ENCODE measurements at regions not wholly inside any gene's neighbourhood (a gene's known extent, or its start where the extent isn't known, plus 50 kb on each side); places are given as distances from the start of the nearest gene placed in this dataset.

- no peak for TF ChIP-seq CTCF (IDR thresholded peaks at IDR 0.05; ENCODE audit: borderline replicate concordance, control extremely low read depth, extremely low read depth, insufficient read depth, missing control alignments)
- in situ Hi-C loops (cut with MboI; ENCODE audit: low sequenced_read_pairs, unreplicated experiment) = no loop called here
- DNase-seq (ENCODE audit: low spot score) = no peak
Measured at GRCh38 chr10:111872591-111872990, 311.0 kb downstream of the GPAM start.

- TF ChIP-seq CTCF (IDR thresholded peaks at IDR 0.05; ENCODE audit: borderline replicate concordance, control extremely low read depth, extremely low read depth, insufficient read depth, missing control alignments) = no peak
- no peak for DNase-seq (ENCODE audit: low spot score)
- in situ Hi-C loops (cut with MboI; ENCODE audit: low sequenced_read_pairs, unreplicated experiment) = no loop called here
Measured at GRCh38 chr10:111873041-111873440, 310.5 kb downstream of the GPAM start.

DNA sequence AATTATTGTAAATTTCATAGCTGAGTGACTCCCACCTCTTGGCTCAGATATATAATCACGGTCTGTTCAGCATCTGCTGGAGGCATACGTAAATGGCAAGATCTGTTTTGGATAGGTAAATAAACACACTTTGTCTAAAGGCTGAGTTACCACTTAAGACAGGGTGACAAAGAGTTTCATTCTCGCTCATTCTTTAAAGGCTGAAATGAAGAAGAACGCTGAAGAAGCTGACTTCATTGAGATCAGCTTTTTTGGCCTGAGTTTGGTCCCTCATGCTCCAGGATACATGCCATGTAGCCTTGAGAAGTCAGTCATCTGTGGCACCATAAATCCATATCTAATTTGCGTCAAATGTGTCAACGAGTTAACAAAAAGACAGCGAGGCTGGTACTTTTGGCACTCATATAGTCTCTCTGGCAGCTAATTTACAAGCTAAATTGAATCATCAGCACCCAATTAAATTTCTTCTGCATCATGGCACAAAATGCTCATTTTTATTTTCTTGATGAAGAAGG, 309.9 kb downstream of the GPAM start:
- in situ Hi-C loops (cut with MboI; ENCODE audit: low sequenced_read_pairs, unreplicated experiment) = no loop called here
- no peak for TF ChIP-seq CTCF (IDR thresholded peaks at IDR 0.05; ENCODE audit: borderline replicate concordance, control extremely low read depth, extremely low read depth, insufficient read depth, missing control alignments)
- no peak for DNase-seq (ENCODE audit: low spot score)

- DNase-seq (ENCODE audit: low spot score) = no peak
- TF ChIP-seq CTCF (IDR thresholded peaks at IDR 0.05; ENCODE audit: borderline replicate concordance, control extremely low read depth, extremely low read depth, insufficient read depth, missing control alignments) = no peak
- in situ Hi-C loops (cut with MboI; ENCODE audit: low sequenced_read_pairs, unreplicated experiment) = no loop called here
Measured at GRCh38 chr10:111874576-111874975, 309.0 kb downstream of the GPAM start.

DNA sequence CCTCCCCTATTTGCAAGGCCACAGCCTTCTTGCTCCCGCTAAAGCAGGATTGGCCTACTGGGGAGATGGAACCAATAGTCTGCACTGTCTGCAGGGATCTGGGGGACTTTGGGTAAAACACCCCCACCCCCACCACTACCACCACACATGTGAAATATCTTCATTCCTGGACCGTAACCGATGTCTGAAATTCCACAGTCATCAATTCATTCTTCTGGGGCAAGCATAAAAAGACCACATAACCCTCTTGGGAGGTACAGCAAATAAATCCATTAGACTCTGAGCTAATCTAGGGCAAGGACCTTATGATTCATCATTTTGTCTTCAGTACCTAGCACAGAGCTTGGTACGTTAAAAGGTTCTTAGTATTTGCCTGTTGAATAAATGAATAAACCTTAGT, 307.8 kb downstream of the GPAM start:
- no peak for DNase-seq (ENCODE audit: low spot score)
- in situ Hi-C loops (cut with MboI; ENCODE audit: low sequenced_read_pairs, unreplicated experiment) = no loop called here
- no peak for TF ChIP-seq CTCF (IDR thresholded peaks at IDR 0.05; ENCODE audit: borderline replicate concordance, control extremely low read depth, extremely low read depth, insufficient read depth, missing control alignments)

GRCh38 chr10:111877258-111877657, 306.3 kb downstream of the GPAM start:
- in situ Hi-C loops (cut with MboI; ENCODE audit: low sequenced_read_pairs, unreplicated experiment) = no loop called here
- DNase-seq (ENCODE audit: low spot score) = no peak
- no peak for TF ChIP-seq CTCF (IDR thresholded peaks at IDR 0.05; ENCODE audit: borderline replicate concordance, control extremely low read depth, extremely low read depth, insufficient read depth, missing control alignments)

DNA sequence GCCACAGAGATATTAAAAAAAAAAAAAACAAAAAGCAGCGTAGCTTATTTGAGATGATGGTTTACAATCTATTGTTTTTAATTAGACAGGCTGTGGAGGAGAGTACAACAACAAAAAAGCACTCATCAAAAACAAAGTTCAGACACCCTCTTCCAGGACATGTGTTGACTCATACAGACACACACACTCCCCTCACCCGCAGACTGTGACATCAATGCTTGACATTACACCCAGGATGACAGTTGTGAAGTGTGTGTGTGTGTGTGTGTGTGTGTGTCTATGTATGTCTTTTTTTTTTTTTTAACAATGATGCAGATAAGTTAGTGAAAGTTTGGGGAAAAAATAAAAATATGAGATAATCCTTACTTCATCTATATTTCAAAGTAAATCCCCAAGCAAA, 303.6 kb downstream of the GPAM start:
- DNase-seq (ENCODE audit: low spot score) = no peak
- in situ Hi-C loops (cut with MboI; ENCODE audit: low sequenced_read_pairs, unreplicated experiment) = no loop called here
- TF ChIP-seq CTCF (IDR thresholded peaks at IDR 0.05; ENCODE audit: borderline replicate concordance, control extremely low read depth, extremely low read depth, insufficient read depth, missing control alignments) = no peak

All from GM13976 (cell line).